Choroid plexus epithelial cell (primary cell): ENCODE measurements at regions not wholly inside any gene's neighbourhood (a gene's known extent, or its start where the extent isn't known, plus 50 kb on each side); places are given as distances from the start of the nearest gene placed in this dataset.

Experiments
- DNase-seq: peaks from one replicate; pipeline ENCODE4 v3.0.0-alpha.2; 2010; ENCODE audit warnings: low read depth
- H3K4me3 ChIP-seq: 2 replicates; pipeline ENCODE4 v1.5.1; 2011; ENCODE audit warnings: low read depth, mild to moderate bottlenecking, control low read depth, low read length, moderate library complexity
- CTCF ChIP-seq: conservative IDR thresholded peaks from 2 replicates; pipeline ENCODE4 v1.5.1; 2011; ENCODE audit warnings: low read depth, mild to moderate bottlenecking, control low read depth, inconsistent platforms, low read length, moderate library complexity

DNA sequence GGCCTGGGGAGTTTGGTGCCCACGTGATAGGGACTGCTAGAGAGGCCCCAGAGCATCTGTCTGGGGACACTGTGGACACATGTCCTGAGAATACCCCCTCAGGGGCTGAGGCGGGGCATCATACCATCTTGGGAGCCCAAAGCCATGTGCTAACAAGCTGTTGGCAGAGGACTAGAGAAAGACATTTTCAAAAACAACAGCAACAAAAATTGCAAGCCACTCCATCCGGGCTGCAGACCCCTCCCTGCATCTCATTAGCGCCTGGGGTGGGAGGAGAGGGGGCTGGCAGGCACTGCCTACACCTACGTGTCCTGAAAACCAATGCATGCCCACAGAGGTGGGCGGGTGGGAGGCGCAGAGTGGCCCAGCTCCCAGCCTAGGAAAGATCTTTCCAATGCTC, 507.4 kb upstream of the PODXL start:
- no peak for TF ChIP-seq CTCF
- DNase-seq: no peak
- no peak overlapping the region for H3K4me3 ChIP-seq

- no peak overlapping the region for H3K4me3 ChIP-seq
- DNase-seq: no peak
- no peak for TF ChIP-seq CTCF
Observed at GRCh38 chr7:132061937-132062336, 505.5 kb upstream of the PODXL start.

DNA sequence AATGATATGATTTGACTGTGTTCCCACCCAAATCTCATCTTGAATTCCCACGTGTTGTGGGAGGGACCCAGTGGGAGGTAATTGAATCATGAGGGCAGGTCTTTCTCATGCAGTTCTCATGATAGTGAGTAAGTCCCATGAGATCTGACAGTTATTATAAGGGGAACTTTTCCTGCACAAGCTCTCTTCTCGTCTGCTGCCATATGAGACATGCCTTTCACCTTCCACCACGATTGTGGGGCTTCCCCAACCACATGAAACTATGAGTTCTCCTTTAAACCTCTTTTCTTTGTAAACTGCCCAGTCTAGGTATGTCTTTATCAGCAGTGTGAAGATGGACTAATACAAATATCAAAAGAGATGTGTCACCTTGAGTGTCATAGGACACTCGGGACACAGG, 502.7 kb upstream of the PODXL start:
- TF ChIP-seq CTCF: no peak
- H3K4me3 ChIP-seq: no peak overlapping the region
- DNase-seq: no peak

DNA sequence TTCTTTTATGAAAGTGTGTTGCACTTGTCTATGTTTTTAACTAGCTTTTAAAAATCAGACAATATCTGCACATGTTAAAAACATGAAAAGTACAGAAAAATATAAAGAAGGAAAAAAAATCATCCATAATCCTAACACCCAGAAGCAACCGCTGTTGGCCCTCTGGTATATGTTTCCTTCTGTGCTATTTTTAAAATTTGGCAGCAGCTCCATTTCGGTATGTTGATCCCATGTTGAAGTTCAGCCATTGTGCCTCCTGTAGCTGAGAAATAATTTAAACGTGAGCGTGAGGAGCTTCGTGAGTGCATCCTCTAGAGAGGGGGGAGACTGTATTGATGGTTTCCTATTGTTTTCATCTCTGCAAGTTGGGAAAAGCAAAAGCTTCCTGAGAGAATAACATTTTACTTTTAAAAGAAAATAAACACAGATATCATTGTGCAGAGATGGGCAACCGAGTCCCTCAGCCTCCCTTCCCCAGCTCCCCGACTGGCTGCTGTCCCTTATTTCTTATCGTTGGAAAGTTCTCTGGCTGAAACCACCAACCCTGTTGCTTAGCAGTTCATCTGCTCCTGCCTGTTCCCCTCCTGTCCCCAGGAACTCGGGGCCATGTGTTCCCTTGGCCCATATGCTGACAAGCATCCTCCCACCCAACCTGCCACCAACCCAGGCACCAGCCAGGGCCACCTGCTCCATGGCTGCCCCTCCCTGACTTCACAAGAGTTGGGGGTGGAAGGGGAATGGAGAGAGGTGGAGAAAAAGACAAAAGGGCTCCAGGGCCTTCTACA, 499.1 kb upstream of the PODXL start:
- no peak for DNase-seq
- no peak for TF ChIP-seq CTCF
- H3K4me3 ChIP-seq: no peak overlapping the region

- TF ChIP-seq CTCF: no peak
- no peak overlapping the region for H3K4me3 ChIP-seq
- DNase-seq: no peak
Observed at GRCh38 chr7:132053871-132054270, 497.4 kb upstream of the PODXL start.

- DNase-seq: no peak
- no peak overlapping the region for H3K4me3 ChIP-seq
- no peak for TF ChIP-seq CTCF
Observed at GRCh38 chr7:132051311-132051710, 494.9 kb upstream of the PODXL start.
